ENCODE measurements at regions not wholly inside any gene's neighbourhood (a gene's known extent, or its start where the extent isn't known, plus 50 kb on each side); places are given as distances from the start of the nearest gene placed in this dataset.
A peak's percentile ranks its signal among the peaks of the same experiment; 100 is the strongest.

DNA sequence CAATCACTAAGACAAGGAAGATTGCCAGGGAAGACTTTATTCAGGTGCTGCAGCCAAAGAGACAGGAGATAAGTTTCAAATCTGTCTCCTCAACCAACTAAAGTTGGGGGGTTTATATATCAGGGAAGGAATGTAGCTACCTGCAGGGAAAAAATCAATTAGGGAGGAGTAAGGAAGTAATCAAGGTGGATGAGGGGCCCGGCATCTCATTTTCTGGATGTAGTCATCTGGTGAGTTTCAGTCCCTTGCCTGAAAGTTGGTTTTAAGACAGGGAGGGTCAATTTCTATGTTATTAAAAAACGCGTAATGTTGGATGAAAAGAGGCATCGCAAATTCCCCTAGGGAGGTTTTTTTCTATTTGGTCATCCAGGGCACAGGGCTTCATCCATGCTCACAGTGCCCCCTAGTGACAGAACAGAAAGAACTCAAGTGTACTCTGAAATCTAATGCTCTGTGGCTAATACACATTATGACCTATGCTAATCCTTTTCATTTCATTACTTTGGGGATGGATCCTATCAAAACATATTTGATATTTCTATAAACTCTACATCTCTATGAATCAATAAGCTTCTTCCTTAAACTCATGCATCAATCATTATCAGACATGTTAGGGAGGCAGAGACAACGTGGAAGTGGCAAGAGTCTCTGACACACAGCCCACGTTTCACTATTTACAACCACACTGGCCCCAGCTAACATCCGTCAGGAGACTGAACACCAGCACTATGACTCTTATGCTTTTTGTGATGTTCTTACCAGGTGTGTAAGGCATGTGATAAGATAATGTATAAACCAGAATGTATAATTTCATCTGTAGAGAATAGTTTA lies 1577.0 kb upstream of the TENM3 start:
- no peak overlapping the region for H2AK5ac ChIP-seq (ENCODE audit: low read depth, low read length)
- no peaks in the 10 kb centered on the region for H3K36me3 ChIP-seq (ENCODE audit: control insufficient read depth, insufficient read depth, low read length)
- H4K8ac ChIP-seq (ENCODE audit: low read depth in 2 of 2, low read length in 2 of 2): no peak overlapping the region
- peak; percentile 75 for ATAC-seq (ENCODE audit: low read depth)
- no peak overlapping the region for H3K18ac ChIP-seq (ENCODE audit: low read depth, low read length)
- intact Hi-C loops (cut with micrococcal nuclease) (loop anchor here (1.0 to 5.0 kb wide), 5 partner anchors 163 to 863 kb away; no protein-coding TSS in a partner anchor), in situ Hi-C loops (cut with MboI; ENCODE audit: low sequenced_read_pairs) (no loop called here), dilution Hi-C loops (cut with HindIII; ENCODE audit: low sequenced_read_pairs, unreplicated experiment) (loop anchor here (25.0 kb wide), 1 partner anchor 296 kb away; no protein-coding TSS in a partner anchor)
- H3K23ac ChIP-seq (ENCODE audit: low read depth, low read length): no peak overlapping the region
- no peak overlapping the region for H3K4ac ChIP-seq (ENCODE audit: low read depth, low read length)
- no CpG with 5 or more reads among the region's 7 CpGs for WGBS, 2 experiments (ENCODE audit: extremely low coverage in 2 of 2, insufficient read length in 1 of 2)
- H4K5ac ChIP-seq (ENCODE audit: low read depth, low read length): no peak overlapping the region
- no peaks in the 10 kb centered on the region for H3K9me1 ChIP-seq (ENCODE audit: insufficient read depth, low read length)
- CTCF ChIA-PET: interaction anchor here (0.7 to 2.8 kb wide), 4 partner anchors 9 to 862 kb away, joined by 3 to 16 read pairs (median 4); no protein-coding TSS in a partner anchor
- no TSS peak for BruUV-seq (replicated peaks)
- no peak overlapping the region for H3K4me3 ChIP-seq (ENCODE audit: insufficient read depth, low read depth, low read length)
- DNase-seq: peak; percentile 63
- H3K4me2 ChIP-seq (ENCODE audit: low read depth, low read length): no peak overlapping the region; the same call in 1 of the 2 replicates
- H2AFZ ChIP-seq (replicated peaks; ENCODE audit: low read length, poor library complexity): no peak overlapping the region
- H4K91ac ChIP-seq (ENCODE audit: insufficient read depth, low read depth, low read length): no peak overlapping the region
- no peak overlapping the region for H2BK20ac ChIP-seq (ENCODE audit: low read depth, low read length)
- no peak overlapping the region for H2BK5ac ChIP-seq (ENCODE audit: low read depth, low read length, poor library complexity, severe bottlenecking)
- no peaks in the 10 kb centered on the region for H3K27me3 ChIP-seq (ENCODE audit: control insufficient read depth, insufficient read depth, low read length)
- no peak overlapping the region for H3K56ac ChIP-seq (ENCODE audit: extremely low read depth, insufficient read depth, low read length)
- no peak overlapping the region for H3K9ac ChIP-seq (ENCODE audit: low read depth, low read length)
- no peaks in the 10 kb centered on the region for H4K20me1 ChIP-seq (ENCODE audit: insufficient read depth, low read length)
- H2BK120ac ChIP-seq (ENCODE audit: low read depth, low read length): no peak overlapping the region
- H3K27ac ChIP-seq (ENCODE audit: insufficient read depth, low read length): no peak overlapping the region
- H3K14ac ChIP-seq (replicated peaks; ENCODE audit: low read depth, low read length): no peak overlapping the region
- H3K9me3 ChIP-seq (ENCODE audit: control insufficient read depth, insufficient read depth, low read length): no peaks in the 10 kb centered on the region
- no peak overlapping the region for H2BK15ac ChIP-seq (ENCODE audit: low read depth, low read length)
- H3K79me1 ChIP-seq (ENCODE audit: low read depth in 1 of 2, low read length in 2 of 2): no peaks in the 10 kb centered on the region
- POLR2A ChIA-PET (ENCODE audit: unreplicated experiment): no interaction called here
- H2AK9ac ChIP-seq (replicated peaks; ENCODE audit: low read depth, low read length, poor library complexity): no peak overlapping the region
- peak; percentile 50 for TF ChIP-seq RAD21 (IDR thresholded peaks at IDR 0.05; ENCODE audit: low read length)
- peak; percentile 62 for TF ChIP-seq CTCF (conservative IDR thresholded peaks at IDR 0.05; ENCODE audit: low read depth, low read length)
- TF ChIP-seq, protein P1, sequence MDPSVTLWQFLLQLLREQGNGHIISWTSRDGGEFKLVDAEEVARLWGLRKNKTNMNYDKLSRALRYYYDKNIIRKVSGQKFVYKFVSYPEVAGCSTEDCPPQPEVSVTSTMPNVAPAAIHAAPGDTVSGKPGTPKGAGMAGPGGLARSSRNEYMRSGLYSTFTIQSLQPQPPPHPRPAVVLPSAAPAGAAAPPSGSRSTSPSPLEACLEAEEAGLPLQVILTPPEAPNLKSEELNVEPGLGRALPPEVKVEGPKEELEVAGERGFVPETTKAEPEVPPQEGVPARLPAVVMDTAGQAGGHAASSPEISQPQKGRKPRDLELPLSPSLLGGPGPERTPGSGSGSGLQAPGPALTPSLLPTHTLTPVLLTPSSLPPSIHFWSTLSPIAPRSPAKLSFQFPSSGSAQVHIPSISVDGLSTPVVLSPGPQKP (IDR thresholded peaks at IDR 0.05; ENCODE audit: borderline replicate concordance, low read depth, low read length): no peak
- TF ChIP-seq SMC3 (IDR thresholded peaks at IDR 0.05; ENCODE audit: low read depth, low read length): 0 out of 2 replicates have a peak, but pooled peaks have one; percentile 18
- no peak for TF ChIP-seq CEBPB (IDR thresholded peaks at IDR 0.05; ENCODE audit: low read depth, low read length)
- no peaks in the 10 kb centered on the region for H3K4me1 ChIP-seq (ENCODE audit: control insufficient read depth, insufficient read depth, low read length)

Data from IMR-90 (cell line).